Smooth muscle cell (in vitro differentiated cells): ENCODE measurements at regions not wholly inside any gene's neighbourhood (a gene's known extent, or its start where the extent isn't known, plus 50 kb on each side); places are given as distances from the start of the nearest gene placed in this dataset.
"Not testable (repeated sequence)": the region's sequence is repeated elsewhere in the genome, so short reads cannot be mapped to it uniquely, and the experiment has no call there.

ENCODE experiments used
- DNase-seq: peaks from one replicate; lab custom pipeline; 2025; ENCODE audit not compliant: unreplicated experiment; lab: John Stamatoyannopoulos, UW
- H2AFZ ChIP-seq: fragments of 200-600 bp; sonication (generic); 2 replicates; pipeline ENCODE4 v1.6.0; 2016; ENCODE audit warnings: antibody characterized with exemption, low read depth, mild to moderate bottlenecking
- H3F3A ChIP-seq: fragments of 200-600 bp; sonication (generic); 2 replicates; pipeline ENCODE4 v1.6.0; 2017; ENCODE audit warnings: antibody characterized with exemption, low read depth
- H3K27ac ChIP-seq: fragments of 200-600 bp; sonication (generic); 2 replicates; pipeline ENCODE4 v1.5.1; 2016; ENCODE audit warnings: low read depth, mild to moderate bottlenecking
- H3K27me3 ChIP-seq: fragments of 200-600 bp; sonication (generic); 2 replicates; pipeline ENCODE4 v1.6.1; 2016; ENCODE audit warnings: low read depth, mild to moderate bottlenecking
- H3K36me3 ChIP-seq: fragments of 200-600 bp; sonication (generic); 2 replicates; pipeline ENCODE4 v1.5.1; 2016; ENCODE audit warnings: low read depth
- H3K4me1 ChIP-seq: fragments of 200-600 bp; sonication (generic); 2 replicates; pipeline ENCODE4 v1.5.1; 2016; ENCODE audit warnings: low read depth
- H3K4me2 ChIP-seq: fragments of 200-600 bp; sonication (generic); 2 replicates; pipeline ENCODE4 v1.6.0; 2016; ENCODE audit warnings: mild to moderate bottlenecking
- H3K4me3 ChIP-seq: fragments of 200-600 bp; sonication (generic); 2 replicates; pipeline ENCODE4 v1.5.1; 2016; ENCODE audit warnings: mild to moderate bottlenecking
- H3K79me2 ChIP-seq: fragments of 200-600 bp; sonication (generic); 2 replicates; pipeline ENCODE4 v1.6.0; 2016; ENCODE audit warnings: low read depth, mild to moderate bottlenecking
- H3K9ac ChIP-seq: fragments of 200-600 bp; sonication (generic); 2 replicates; pipeline ENCODE4 v1.6.0; 2016; ENCODE audit warnings: low read depth
- H3K9me3 ChIP-seq: fragments of 200-600 bp; sonication (generic); replicated peaks from 2 replicates; pipeline ENCODE4 v1.5.1; 2016; ENCODE audit warnings: low read depth
- H4K20me1 ChIP-seq: fragments of 200-600 bp; sonication (generic); 2 replicates; pipeline ENCODE4 v1.6.0; 2016; ENCODE audit warnings: low read depth
- CTCF ChIP-seq: fragments of 200-600 bp; sonication (generic); IDR thresholded peaks from 2 replicates; pipeline ENCODE4 v1.5.1; 2017; ENCODE audit warnings: borderline replicate concordance, mild to moderate bottlenecking, antibody characterized with exemption; ENCODE audit not compliant: insufficient read depth, poor library complexity, severe bottlenecking
- WGBS: methylation state at CpG from one replicate; pipeline ENCODE4 v1.1.7; 2016; ENCODE audit warnings: low lambda C conversion rate; 5-methylcytosine and 5-hydroxymethylcytosine counted together

GRCh38 chr13:109998037-109998436 lies 211.7 kb upstream of the IRS2 start:
- DNase-seq = no peak
- Histone ChIP-seq H3F3A (no peaks in the 10 kb centered on the region), H3K9me3 (no peaks in the 10 kb centered on the region), H3K9ac (no peak overlapping the region), H3K36me3 (no peaks in the 10 kb centered on the region), H3K4me3 (no peak overlapping the region), H3K4me2 (no peak overlapping the region), H3K79me2 (no peaks in the 10 kb centered on the region), H2AFZ (no peak overlapping the region), H3K4me1 (no peaks in the 10 kb centered on the region), H3K27me3 (no peaks in the 10 kb centered on the region), H4K20me1 (no peaks in the 10 kb centered on the region), H3K27ac (no peak overlapping the region)
- 92% methylated on average over 1 of the region's 1 CpG for WGBS
- no peak for TF ChIP-seq CTCF

- H3K4me2 ChIP-seq, H3K4me3 ChIP-seq, H3F3A ChIP-seq, H3K9ac ChIP-seq, H3K9me3 ChIP-seq, H3K4me1 ChIP-seq, H2AFZ ChIP-seq, H3K79me2 ChIP-seq, H3K27ac ChIP-seq, H3K36me3 ChIP-seq, H4K20me1 ChIP-seq, DNase-seq, H3K27me3 ChIP-seq: not testable (repeated sequence)
- 86% methylated on average over 5 of the region's 5 CpGs for WGBS
These were observed 210.7 kb upstream of the IRS2 start for GRCh38 chr13:109997056-109997595.

- H4K20me1 ChIP-seq = no peaks in the 10 kb centered on the region
These were observed 210.1 kb upstream of the IRS2 start for GRCh38 chr13:109996404-109996960.

GRCh38 chr13:109995578-109995977 lies 209.2 kb upstream of the IRS2 start:
- H3K4me3 ChIP-seq = no peak overlapping the region
- TF ChIP-seq CTCF = no peak
- WGBS = 91% methylated on average over 2 of the region's 2 CpGs

More at GRCh38 chr13:109996404-109996960, 210.1 kb upstream of the IRS2 start:
- no peaks in the 10 kb centered on the region for H3F3A ChIP-seq
- no peak for TF ChIP-seq CTCF
- no peak overlapping the region for H3K27ac ChIP-seq
- WGBS = 85% methylated on average over 10 of the region's 10 CpGs
- no peaks in the 10 kb centered on the region for H3K79me2 ChIP-seq
- H3K4me3 ChIP-seq = no peak overlapping the region
- H2AFZ ChIP-seq = no peak overlapping the region
- H3K4me2 ChIP-seq = no peak overlapping the region
- H3K9me3 ChIP-seq = no peaks in the 10 kb centered on the region
- H3K9ac ChIP-seq = no peak overlapping the region
- DNase-seq = no peak
- H3K27me3 ChIP-seq = no peaks in the 10 kb centered on the region
- no peaks in the 10 kb centered on the region for H3K4me1 ChIP-seq
- no peaks in the 10 kb centered on the region for H3K36me3 ChIP-seq

More at GRCh38 chr13:109995578-109995977, 209.2 kb upstream of the IRS2 start:
- no peaks in the 10 kb centered on the region for H3K79me2 ChIP-seq
- DNase-seq = no peak
- H3K9ac ChIP-seq = no peak overlapping the region
- no peaks in the 10 kb centered on the region for H4K20me1 ChIP-seq
- no peaks in the 10 kb centered on the region for H3K27me3 ChIP-seq
- no peak overlapping the region for H2AFZ ChIP-seq
- no peaks in the 10 kb centered on the region for H3K9me3 ChIP-seq
- H3F3A ChIP-seq = no peaks in the 10 kb centered on the region
- H3K4me2 ChIP-seq = no peak overlapping the region
- H3K4me1 ChIP-seq = no peaks in the 10 kb centered on the region
- no peaks in the 10 kb centered on the region for H3K36me3 ChIP-seq
- no peak overlapping the region for H3K27ac ChIP-seq
